ENCODE measurements at regions not wholly inside any gene's neighbourhood (a gene's known extent, or its start where the extent isn't known, plus 50 kb on each side); places are given as distances from the start of the nearest gene placed in this dataset.
"Not testable (repeated sequence)": the region's sequence is repeated elsewhere in the genome, so short reads cannot be mapped to it uniquely, and the experiment has no call there.

DNA sequence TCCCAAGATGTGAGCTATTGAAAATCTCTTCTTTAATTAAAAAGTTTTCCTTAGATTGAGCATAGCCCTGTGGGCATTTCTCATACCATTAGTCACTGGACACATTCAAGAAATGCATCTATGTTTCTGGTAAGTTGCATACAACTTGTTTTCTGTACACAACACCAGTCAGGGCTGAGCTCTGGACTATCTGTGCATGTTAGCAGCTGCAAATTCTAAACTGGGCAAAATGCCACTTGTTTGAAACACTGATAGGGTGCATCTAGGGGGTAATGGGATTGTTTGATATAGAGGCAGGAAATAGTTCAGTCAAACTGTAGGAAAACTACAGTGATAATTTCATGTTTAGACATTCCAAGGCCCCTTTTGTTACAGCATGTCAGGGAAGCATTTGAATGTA lies 145.6 kb upstream of the NPY start:
- no peak for DNase-seq

DNA sequence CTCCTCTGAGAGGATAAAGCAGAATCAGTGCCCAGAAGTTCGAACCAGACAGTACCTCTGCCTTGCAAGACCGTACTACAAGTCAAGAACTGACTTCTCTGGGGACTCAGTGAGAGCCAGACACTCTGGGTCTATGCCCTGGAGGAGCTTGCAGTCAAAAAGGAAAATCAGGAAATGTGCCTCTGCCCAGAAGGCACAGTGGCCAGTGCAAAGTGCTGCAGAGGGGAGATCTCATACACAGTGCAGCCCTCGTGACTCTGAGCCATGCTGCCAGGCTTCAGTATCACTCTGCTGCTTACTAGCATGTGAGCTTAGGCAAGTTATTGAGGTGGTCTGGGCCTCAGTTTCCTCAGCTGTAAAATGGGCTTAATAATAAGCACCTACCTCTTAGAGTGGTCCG lies 144.0 kb upstream of the NPY start:
- DNase-seq = no peak

DNA sequence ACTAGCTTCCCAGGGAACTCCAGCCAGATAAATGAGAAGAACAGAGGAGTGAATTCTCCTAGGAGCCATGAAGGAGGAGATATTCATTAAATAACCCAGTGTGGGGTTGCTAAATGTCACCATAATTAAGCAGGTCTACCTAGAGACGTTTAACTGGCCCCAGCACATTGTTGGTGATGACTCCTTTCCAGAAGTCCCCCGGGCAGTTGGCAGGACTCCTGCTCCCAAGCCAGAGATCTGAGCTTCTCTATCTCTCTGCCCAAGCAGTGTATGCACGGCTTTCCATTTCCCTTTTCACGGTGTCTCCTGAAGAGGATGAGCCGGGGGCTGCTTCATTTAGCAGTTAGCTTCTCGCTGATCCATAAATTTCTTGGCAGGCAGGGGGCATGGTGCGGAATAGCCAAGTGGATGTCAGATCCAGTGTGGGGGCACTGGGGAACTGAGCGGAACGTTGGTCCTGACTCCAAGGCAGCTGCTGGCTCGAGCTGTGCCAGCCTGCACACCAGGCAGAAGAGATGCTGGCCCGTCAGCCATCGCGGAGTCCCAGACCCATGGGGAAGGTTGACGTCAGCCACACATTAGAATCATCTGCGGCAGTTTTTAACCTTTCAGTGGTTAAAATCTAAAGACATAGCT lies 142.0 kb upstream of the NPY start:
- DNase-seq = no peak

DNA sequence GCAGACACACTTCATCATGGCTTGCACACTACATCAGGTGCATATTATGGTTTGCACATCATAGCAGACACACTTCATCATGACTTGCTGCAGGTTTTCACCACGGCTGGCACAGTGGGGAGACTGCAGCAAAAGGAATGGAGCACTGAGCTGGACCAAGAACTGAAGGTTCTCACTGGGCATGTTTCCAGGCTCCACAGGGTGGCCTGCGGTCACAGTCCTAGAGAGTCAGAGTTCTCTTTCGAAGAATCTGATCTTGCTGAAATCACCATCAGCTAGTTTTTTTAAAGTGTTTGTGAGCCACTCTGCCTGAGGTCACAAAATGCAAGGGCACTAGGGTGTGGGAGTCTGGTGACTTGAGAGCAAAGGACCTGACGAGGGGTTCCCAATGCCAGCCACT lies 140.4 kb upstream of the NPY start:
- DNase-seq = no peak

- no peak for DNase-seq
Observed at GRCh38 chr7:24151944-24152343, 132.0 kb upstream of the NPY start.

DNA sequence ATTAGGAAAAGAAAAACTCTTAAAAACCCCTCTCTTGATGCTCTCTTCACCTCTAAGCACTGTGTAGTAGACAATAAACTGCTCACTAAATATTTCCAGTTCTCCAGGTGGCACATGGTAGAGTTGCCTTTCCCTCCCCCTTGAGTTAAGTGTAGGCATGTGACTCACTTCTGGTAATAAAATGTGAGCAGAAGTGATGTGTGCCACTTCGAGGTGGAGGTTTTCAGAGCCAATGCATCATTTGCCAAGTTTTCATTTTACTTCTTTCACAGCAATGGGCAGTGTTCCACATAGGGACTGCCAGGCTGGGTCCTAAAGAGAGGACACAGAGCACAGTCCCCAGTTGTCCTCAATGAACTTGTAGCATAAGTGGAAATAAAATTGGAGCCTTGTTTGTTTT lies 131.6 kb upstream of the NPY start:
- DNase-seq = no peak

DNA sequence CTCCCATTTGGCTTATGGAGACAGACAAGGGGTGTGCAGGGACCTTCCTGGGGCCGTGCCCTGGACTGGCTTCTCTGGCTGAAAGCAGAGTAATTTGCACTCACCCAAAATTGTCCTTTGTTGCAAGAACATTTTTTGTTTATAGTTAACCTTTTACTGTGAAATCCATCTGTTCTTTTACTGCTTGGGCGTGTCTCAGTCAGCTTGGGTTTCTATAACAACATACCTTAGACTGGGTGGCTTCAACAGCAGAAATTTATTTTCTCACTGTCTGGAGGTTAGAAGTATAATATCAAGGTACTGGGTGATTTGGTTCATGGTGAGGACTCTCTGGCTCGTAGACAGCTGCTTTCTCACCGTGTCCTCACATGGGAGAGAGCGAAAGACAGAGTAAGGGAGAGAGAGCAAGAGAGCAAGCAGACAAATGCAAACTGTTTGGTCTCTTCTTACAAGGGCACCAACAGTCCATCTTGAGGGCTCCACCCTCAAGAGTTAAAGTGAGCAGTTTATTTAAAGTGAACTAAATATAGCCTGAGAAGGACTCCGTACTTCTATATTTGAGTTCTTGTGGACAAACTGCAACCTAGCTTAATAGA lies 131.0 kb upstream of the NPY start:
- no peak for DNase-seq

DNA sequence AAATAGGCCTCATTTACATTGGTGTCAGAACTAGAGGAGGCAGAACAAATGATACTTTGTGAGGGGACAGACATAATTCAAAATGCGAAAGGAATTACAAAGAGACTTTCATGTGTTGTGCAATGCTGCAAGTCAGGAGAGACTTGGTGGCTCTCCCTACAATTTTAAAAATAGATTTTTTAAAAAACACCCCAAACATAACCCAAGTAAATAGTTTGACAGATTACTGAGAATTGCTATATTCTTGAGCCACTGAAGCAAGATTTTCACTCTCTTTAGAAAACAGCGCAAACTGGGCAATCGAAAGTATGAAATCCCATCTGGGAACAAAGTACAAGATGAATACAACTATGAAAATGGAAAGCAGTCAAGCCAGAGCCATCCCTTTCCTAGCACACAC lies 126.3 kb upstream of the NPY start:
- no peak for DNase-seq

DNA sequence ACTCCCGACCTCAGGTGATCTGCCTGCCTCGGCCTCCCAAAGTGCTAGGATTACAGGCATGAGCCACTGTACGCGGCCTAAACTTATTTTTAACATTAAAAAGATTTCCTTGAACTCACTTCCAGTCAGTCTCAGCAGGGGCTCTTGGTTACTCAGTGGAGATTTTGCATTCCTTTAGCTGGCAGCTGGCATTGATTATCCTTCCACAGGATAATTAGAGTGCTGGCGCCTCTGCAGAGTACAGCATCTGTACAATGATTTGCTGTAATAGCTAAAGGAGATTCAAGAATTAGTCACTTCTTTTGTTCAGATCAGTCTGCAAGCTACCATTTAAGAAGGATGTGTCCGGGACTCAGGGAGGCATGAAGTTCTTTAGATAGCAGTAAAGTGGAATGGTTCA lies 125.0 kb upstream of the NPY start:
- no peak for DNase-seq

GRCh38 chr7:24164401-24164800 lies 119.6 kb upstream of the NPY start:
- no peak for DNase-seq

DNA sequence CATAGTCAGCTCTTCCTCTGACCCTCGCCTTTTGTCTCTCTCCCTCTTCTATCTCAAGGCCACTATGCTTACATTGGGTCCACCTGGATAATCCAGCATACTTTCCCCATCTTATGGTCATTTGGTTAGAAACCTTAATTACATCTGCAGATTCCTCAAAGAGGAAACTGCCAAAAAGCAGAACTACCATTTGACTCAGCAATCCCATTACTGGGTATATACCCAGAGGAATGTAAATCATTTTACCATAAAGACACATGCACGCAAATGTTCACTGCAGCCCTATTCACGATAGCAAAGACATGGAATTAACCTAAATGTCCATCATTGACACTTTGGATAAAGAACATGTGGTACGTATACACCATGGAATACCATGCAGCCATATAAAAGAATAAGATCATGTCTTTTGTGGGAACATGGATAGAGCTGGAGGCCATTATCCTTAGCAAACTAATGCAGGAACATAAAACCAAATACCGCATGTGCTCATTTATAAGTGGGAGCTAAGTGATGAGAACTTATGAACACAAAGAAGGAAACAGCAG lies 114.8 kb upstream of the NPY start:
- DNase-seq = no peak

DNA sequence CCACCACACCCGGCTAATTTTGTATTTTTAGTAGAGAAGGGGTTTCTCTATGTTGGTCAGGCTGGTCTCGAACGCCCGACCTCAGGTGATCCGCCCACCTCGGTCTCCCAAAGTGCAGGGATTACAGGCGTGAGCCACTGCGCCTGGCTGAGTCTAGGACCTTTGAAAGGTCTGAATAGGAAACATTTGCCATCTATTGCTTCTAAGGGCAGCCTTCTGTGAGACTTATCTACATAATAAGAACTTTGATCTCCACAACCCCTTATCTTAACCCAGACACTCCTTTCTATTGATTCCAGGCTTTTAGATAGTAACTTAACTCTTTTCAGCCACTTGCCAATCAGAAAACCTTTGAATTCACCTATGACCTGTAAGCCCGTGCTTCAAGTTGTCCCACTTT lies 112.0 kb upstream of the NPY start:
- DNase-seq = not testable (repeated sequence)

DNA sequence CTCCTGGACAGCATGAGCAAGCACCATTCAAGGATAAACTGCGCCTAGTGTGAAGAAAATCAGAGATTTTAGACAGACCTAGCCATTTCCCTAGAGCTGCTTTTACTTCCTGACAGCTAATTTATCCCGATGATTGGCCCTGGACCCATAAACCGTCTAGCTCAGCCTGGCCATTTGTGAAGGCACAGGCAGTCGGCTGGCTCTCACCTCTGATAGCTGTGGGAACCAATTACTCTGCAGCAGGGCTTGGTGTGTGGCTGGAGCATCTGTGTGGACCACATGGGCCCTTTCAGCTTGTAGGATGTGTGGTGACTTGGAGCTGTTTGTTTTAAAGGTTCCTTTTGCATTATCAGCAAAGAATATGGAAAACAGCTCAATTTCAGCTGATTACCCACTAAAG lies 111.1 kb upstream of the NPY start:
- DNase-seq = no peak

GRCh38 chr7:24175603-24176002 lies 108.4 kb upstream of the NPY start:
- no peak for DNase-seq

GRCh38 chr7:24178811-24179570 lies 105.0 kb upstream of the NPY start:
- DNase-seq = no peak

DNA sequence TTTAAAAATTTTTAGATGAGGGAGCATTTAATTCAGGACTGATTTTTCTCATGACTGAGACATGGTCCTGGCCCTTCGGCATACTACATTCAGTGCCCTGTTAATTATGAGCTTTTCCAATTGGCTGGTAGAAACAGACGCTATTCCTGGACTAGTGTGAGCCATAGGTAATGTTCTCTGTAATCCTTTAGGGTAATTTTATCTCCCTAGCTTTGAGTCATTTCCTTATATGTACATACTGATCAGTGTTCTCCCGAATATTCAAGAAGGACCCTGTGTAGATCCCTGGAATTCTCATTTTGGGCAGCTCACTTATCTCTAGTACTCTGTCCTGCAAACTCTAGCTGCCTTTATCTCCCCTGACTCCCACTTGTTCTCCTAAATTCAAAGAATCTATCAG lies 92.6 kb upstream of the NPY start:
- DNase-seq = no peak

- no peak for DNase-seq
Observed at GRCh38 chr7:24192053-24192452, 91.9 kb upstream of the NPY start.

GRCh38 chr7:24192691-24193090 lies 91.3 kb upstream of the NPY start:
- no peak for DNase-seq

GRCh38 chr7:24197852-24198251 lies 86.1 kb upstream of the NPY start:
- no peak for DNase-seq

- no peak for DNase-seq
Observed at GRCh38 chr7:24199978-24200377, 84.0 kb upstream of the NPY start.

- DNase-seq = no peak
Observed at GRCh38 chr7:24200407-24200966, 83.5 kb upstream of the NPY start.

DNA sequence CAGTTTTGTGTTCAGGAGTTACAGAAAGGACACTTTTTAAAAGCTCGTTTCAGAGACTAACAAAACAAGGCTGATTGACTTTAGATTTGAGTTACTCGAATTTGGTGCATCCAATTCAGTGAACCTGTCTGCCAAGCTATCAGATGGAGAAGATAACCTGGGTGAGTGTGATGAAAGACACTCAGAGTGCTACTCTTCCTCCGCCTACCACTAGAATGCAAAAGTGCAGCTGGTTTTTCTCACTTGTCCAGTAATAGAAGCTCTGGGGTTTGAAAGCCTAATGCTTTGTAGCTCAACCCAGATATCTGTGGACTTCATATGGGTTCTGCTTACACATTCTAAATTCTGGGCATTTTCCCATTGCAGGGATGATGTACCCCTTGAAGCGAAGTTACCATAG lies 82.8 kb upstream of the NPY start:
- no peak for DNase-seq

GRCh38 chr7:24212073-24212472 lies 71.9 kb upstream of the NPY start:
- no peak for DNase-seq

GRCh38 chr7:24213311-24213710 lies 70.7 kb upstream of the NPY start:
- peak; percentile 21 for DNase-seq
